GM12872 (cell line): ENCODE measurements at regions not wholly inside any gene's neighbourhood (a gene's known extent, or its start where the extent isn't known, plus 50 kb on each side); places are given as distances from the start of the nearest gene placed in this dataset.

Experiments
- CTCF ChIP-seq: IDR thresholded peaks from 3 replicates; pipeline ENCODE4 v1.5.1; 2011; ENCODE audit warnings: low read depth, mild to moderate bottlenecking, low read length, moderate library complexity; ENCODE audit not compliant: insufficient read depth

- TF ChIP-seq CTCF = no peak
Measured at GRCh38 chr12:23245186-23245585, 620.2 kb downstream of the ETNK1 start.

DNA sequence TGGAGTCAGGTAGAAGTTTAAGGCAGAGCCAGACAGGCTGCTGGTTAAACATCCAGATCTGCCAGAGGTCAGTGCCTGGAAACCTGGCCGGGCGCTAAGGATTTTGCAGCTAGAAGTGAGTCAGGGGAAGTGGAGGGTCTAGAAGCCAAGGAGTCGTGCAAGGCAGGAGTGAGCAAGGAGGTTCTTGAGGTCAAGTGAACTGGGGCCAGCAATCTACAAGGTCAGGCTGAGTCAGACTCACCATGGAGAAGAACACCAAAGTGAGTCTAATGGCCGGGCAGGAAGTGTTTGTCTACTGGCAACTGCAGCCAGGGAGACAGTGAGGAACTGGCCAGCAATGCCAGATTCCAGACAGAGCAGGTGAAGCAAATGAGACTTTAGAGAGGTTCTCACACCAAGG lies 628.2 kb downstream of the ETNK1 start:
- no peak for TF ChIP-seq CTCF

DNA sequence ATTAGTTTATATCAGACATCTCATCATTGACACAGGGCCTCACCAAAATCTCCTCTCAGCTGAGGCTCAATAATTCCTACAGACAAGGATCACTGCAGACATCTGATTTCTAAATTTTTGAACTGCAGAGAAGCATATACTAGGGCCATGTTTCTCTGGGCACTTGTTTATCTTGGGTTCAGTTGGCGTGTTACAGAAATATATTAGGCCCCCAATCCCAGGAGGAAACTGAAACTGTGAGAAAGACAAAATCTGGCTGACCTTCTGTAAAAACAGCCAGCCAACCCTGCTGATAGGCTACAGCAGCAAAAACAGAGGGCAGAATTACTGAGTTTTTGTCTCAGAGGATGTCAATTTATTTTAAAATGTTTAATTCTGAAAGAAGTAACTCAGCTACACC lies 634.6 kb downstream of the ETNK1 start:
- no peak for TF ChIP-seq CTCF

- no peak for TF ChIP-seq CTCF
Measured at GRCh38 chr12:23262670-23263069, 637.7 kb downstream of the ETNK1 start.

DNA sequence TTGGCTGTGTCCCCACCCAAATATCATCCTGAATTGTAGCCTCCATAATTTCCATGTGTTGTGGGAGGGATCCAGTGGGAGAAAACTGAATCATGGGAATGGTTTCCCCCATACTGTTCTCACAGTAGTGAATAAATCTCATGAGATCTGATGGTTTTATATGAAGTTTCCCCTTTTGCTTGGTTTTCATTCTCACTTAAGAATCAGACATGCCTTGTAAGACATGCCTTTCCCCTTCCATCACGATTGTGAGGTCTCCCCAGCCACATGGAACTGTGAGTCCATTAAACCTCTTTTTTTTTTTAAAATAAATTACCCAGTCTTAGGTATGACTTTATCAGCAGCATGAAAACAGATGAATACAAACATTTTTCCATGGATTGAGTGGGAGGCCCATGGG lies 652.9 kb downstream of the ETNK1 start:
- no peak for TF ChIP-seq CTCF

GRCh38 chr12:23281295-23281694 lies 656.3 kb downstream of the ETNK1 start:
- TF ChIP-seq CTCF = no peak

GRCh38 chr12:23282701-23283100 lies 657.7 kb downstream of the ETNK1 start:
- TF ChIP-seq CTCF = no peak
